Stimulated activated naive CD8-positive, alpha-beta T cell treated with anti-CD3 and anti-CD28 coated beads, Interleukin-15, Interleukin-2, amounts not matched to agents 100 U/mL and 50 U/mL, for 24 hours (primary cell): ENCODE measurements at regions not wholly inside any gene's neighbourhood (a gene's known extent, or its start where the extent isn't known, plus 50 kb on each side); places are given as distances from the start of the nearest gene placed in this dataset.
A peak's percentile ranks its signal among the peaks of the same experiment; 100 is the strongest.

Experiments
- ATAC-seq: fragments of 150-1000 bp; cut with Tn5 transposase; one replicate; pipeline ENCODE4 v1.10.0; 2021
- DNase-seq: peaks from one replicate; pipeline ENCODE4 v3.0.0; 2021

DNA sequence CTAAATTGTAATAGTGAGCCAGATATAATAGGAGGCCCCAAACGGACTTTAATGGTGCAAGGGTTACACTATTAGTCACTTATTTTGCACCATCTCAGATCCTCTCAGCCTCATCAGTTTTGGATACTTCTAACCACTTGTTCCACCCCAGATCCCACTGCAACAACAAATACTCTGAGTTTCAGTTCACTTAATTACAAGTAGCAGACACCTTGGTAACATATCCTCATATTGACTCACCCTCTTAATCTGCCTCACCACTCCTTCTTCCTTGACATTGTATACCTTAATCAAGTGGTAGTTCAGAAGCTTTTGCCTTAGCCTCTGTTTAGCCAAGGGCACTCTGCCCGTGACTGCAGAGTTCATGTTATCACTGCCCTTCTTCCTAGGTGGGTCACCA lies 256.1 kb upstream of the UBASH3B start:
- DNase-seq (no peak), ATAC-seq (peak; percentile 61)

DNA sequence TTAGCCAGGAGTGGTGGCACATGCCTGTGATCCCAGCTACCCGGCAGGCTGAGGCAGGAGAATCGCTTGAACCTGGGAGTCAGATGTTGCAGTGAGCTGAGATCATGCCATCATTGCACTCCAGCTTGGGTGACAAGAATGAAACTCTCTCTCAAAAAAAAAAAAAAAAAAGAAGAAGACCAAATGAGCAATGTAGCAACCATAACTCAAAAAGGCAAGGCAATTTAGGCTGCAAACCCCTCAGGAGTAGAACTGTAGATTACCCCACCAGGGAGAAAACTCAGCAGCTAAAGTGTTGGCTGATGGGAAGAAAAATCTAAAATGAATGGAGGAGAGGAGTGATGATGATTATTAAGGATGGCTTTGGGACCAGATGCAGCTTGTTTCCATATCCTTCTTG lies 256.7 kb upstream of the UBASH3B start:
- DNase-seq (no peak), ATAC-seq (no peak)

DNA sequence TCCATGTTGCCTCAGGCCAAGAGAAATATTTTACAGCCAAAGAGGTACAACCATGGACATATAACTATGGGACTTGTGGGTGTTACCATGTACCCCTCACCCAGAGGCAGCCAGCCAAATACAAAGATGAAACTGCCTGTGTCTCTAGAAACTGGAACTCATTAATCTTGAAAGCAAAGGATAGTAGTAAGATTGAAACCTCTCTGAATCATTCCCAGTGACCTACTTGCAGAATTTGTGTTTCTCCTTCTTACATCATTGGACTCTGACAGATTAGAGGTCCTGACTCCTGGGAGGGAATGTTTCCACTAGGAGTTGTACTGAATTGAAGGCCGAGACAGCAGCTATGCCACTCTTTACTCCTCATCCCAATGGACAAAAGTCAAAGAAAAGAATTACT lies 257.4 kb upstream of the UBASH3B start:
- DNase-seq: no peak
- peak; percentile 26 for ATAC-seq

DNA sequence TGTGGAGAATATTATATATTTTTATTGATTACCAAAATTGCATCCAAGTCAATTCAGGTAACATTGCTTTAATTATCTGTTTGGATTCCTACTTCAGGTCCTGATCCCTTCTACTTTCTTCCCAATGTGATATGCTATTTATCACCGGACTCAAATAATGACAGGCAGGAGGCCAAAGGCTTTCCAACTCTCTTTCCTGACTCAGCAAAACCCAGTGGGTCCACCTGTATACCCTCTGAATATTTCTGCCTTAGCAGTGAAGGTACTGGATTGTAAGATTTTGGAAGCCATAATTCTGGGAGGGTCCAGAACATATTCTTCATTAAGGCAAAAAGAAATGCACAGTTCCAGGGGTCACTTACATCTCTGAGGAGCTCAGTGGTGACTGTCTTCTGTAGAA lies 260.2 kb upstream of the UBASH3B start:
- ATAC-seq (no peak), DNase-seq (no peak)

DNA sequence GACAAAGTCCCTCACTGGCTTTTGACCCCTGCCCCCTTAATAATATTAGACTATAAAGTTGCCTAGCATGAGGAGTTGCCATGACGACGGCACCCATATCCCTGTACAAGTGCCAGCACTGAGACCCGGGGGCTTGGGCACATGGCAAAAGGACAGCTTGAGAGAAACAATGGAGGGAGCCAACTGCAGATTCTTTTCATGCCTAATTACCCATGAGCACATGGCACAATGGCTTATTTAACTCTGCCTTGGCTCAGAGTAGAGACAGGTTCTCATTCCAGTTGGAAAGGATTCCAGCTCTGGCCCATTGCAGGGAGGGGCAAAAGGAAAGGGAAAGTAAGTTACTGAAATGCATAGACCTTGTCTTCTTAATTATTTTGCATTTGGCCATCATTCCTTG lies 261.2 kb upstream of the UBASH3B start:
- no peak for ATAC-seq

DNA sequence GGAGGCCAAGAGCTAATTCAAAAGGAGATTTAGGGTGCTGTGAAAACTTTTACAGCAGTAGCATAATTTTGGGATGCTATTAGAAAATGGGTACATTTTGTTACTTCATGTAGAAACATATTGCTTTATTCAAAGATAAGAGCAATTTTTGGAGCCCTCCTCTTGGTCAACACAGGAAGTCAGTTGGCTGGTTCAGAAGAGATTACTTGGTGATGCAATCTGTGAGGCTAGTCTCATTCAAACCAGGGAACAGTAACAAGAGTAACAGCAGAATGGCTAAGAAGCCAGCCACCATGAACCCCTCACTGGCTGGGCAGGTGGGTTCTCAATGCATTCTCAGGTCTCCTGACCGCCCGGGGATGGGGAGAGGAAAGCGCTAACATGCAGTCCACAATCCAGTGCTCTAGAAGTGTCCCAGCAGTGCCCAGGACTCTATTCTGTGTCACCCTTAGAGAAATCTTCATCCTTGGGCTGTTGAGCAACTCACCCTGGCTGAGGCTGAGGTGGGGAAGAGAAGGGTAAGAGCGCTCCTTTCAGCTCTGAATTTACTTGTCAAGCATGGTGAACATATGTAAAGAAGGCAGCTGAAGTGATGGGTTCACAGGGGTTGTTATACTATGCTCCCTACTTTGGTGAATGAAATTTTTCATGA lies 262.2 kb upstream of the UBASH3B start:
- no peak for DNase-seq
- ATAC-seq: no peak

More for the DNA sequence above, 261.2 kb upstream of the UBASH3B start:
- DNase-seq: no peak

DNA sequence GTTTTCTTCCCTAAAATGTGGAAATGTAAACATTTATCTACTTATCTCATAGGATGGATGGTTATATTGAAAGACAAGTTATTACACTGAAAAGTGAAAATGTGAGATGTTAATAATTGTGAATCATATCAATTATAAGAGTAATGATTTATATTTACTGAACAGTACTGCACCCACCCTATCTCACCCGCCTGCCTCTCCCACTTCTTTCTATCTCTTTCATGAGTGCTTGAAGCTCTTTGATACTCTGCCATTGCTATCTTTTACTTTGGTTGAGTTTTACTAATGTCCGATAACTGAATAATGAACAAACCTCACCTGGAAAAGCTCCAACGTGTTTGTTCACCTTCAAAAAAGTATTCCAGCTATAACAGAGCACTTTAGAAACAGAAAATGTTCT lies 263.0 kb upstream of the UBASH3B start:
- no peak for ATAC-seq
- no peak for DNase-seq

DNA sequence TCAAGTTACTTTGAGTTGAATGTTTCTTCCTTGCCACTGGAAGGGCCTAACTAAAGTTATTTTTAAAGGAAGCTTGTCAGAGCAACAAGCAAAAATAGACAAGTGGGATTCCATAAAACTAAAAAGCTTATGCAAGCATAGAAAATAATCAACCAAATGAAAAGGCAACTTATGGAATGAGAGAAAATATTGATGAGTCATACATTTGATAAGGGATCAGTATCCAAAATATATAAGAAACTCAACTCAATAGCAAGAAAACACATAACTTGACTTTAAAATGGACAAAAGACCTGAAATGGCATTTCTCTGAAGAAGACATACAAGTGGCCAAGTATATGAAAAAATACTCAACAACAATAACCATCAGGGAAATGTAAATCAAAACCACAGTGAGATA lies 264.5 kb upstream of the UBASH3B start:
- ATAC-seq (no peak), DNase-seq (no peak)

DNA sequence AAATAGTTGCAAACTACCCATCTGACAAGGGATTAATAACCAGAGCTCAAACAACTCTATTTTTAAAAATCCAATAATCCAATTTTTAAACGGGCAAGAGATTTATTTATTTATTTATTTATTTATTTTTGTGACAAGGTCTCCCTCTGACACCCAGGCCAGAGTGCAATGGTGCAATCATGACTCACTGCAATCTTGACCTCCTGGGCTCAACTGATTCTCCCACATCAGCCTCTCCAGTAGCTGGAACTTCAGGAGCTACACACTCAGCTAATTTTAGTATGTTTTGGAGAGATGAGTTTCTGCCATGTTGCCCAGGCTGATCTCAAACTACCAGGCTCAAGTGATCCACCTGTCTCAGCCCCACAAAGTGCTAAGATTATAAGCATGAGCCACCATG lies 267.2 kb upstream of the BLID start:
- ATAC-seq: no peak

DNA sequence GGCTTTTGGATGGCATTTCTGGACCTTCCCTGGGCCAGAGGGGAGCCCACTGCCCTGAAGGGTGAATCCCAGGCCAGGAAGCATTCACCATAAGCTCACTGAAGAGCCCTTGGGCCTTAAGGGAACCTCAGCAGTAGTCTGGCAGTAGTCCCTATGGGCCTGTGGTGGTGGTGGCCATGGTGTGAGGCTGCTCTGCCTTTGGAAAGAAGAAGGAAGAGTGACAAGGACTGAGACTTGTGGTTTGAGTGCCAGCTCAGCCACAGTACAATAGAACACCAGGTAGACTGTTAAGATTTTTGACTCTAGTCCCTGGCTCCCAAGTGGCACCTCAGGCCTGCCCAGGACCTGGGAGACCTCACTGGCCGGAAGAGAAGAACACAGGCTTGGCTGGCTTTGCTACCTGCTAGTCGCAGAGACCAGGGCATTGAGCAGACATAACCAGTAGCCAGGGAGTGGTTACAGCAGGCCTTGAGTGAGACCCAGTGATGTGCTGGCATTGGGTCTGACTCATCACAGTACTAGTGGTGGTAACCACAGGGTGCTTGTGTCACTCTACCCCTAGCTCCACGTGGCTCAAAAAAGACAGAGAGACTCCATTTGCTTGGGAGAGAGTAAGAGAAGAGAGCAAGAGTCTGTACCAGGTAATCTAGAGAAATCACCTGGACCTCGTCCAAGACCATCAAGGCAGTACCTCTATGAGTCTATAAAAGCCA lies 259.8 kb upstream of the BLID start:
- DNase-seq (no peak), ATAC-seq (peak; percentile 61)

More for the DNA sequence above, 267.2 kb upstream of the BLID start:
- DNase-seq: no peak

DNA sequence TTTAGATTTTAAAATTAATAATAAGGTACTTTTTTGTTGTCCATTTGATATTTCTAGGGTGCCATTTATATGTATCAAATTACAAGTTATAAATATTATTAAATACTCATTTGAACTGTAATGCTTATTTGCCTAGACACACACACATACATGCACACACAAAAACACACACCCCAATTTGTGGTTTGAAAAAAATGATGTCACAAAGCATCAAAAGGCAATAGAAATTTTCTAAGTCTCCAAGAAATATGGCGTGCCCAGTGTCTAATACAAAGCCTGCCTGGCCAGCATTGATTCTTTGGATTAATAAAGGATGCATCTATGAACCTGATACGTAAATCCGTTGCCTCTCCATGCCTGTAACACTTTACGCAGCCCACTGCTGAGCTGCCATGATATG lies 252.8 kb upstream of the BLID start:
- ATAC-seq (no peak), DNase-seq (no peak)

DNA sequence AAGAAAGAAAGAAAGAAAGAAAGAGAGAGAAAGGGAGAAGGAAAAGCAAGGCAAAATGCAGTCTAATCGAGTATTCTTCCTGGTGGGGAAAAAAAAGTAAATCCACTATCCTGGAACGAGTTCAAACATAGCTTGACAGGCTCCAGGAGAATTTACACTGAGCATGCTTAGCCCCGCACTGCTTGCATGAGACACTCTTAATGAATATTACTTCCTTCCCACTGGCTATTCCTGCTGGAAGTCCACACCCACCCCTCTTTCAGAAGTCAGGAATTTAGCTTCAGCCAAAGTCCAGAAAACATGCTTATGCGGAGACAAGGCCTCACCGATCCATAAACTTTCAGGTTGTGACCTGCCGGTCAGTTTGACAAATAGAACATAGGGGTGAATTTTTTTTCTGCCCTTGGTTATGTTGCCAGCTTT lies 251.8 kb upstream of the BLID start:
- DNase-seq (no peak), ATAC-seq (no peak)

DNA sequence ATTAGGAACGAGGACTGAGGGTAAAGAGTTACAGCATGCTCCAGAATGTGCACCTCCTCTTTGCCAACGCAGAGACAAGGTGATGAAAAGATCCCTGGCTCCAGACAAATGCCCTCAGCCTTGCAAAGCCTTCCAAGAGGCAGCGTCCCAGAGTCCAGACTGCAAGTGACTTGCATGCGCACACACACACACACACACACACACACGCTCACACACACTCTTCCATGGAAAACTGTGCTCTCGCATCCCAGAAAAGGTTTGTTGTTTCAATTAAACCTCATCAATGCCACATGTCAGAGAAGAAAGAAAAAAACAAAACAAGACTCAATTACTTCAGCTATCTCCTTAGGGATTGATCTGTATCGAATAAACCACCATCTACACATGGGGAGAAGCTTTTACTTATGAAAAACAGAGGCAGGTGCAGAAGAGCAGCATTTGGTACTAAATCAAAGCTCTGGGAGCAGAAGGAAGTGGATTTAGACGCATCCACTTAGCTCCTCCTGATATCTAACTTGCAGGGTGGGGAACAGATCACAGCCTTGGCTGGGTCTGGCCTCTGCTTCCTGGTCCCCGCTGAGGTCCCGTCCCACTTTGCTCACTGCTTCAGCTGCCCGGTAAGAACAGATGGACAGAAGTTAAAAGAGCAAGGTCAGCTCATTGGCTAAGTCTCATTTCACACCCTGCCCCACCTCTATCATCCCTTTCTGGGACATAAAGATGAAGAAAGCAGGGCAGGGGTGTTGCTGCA lies 249.8 kb upstream of the BLID start:
- ATAC-seq (no peak), DNase-seq (no peak)

DNA sequence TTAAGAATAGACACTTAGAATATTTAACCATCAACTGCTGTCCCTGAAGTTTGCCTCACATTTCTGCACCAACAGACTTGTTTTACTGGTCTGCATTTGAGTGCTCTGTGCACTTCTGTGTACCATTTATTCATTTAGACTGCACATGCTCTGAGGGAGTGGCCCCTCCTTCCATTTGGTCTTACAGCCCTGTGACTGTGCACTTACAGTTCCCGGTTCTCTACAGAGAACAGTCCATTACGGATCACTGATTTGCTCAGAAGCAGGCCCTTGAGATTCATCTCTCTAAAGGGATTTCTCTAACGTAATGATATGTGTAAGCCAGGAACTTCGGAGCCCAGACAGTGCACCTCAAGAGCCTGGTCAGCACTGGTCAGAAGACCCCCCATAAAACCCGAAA lies 247.3 kb upstream of the BLID start:
- no peak for DNase-seq
- ATAC-seq: no peak

DNA sequence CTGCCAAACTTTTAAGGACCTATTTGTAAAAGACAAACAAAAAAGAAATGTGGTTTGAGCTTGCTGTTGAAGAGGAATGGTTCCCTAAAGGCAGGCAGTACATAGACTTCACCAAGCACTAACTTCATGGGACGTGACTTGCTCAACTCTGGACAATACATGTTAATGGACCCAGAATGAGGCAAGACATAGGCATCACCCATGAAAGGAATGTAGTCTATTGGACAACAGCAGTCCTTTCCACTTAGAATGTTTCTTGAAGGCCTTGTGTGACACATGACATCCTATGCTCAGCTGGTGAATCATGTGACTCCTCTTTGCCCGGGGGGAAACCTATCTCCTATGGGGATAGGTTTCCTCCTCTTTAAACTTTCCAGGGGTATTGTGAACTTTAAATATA lies 246.4 kb upstream of the BLID start:
- DNase-seq (no peak), ATAC-seq (no peak)

DNA sequence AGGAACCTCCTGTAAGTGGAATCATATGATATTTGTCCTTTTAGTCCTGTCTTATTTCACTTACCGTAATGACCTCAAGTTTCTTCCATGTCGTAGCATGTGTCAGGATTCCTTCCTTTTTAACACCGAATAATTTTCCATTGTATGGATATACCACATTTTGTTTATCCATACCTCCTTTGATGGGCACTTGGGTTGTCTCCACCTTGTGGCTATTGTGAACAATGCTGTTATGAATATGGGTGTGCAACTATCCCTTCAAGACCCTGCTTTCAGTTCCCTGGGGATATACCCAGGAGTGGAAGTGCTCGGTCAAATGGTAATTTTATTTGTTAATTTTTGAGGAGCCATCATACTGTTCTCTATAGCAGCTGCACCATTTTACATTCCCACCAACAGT lies 244.9 kb upstream of the BLID start:
- no peak for DNase-seq
- no peak for ATAC-seq

DNA sequence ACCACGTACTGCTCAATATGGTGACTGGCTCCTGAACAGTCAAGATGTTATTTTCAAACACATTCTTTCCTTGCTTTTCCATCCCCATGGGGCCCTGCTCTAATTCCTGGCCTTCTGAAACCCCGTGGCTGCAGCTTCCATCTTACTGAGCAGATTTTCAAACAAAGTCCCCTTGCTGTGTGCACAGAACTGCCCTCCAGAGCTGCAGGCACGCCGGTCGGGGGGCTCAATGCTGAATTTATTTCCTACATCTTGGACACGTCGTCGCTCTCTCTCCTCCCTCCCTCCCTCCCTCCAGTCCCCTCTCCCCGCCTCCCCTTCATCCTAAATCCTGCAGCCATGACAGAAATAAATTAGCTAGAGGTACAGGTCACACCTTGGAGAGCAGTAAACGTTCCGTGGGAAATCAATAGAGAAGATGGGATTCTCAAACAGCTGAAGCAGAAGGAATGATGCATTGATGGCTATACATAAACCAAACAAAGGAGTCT lies 243.1 kb upstream of the BLID start:
- DNase-seq (no peak), ATAC-seq (no peak)

DNA sequence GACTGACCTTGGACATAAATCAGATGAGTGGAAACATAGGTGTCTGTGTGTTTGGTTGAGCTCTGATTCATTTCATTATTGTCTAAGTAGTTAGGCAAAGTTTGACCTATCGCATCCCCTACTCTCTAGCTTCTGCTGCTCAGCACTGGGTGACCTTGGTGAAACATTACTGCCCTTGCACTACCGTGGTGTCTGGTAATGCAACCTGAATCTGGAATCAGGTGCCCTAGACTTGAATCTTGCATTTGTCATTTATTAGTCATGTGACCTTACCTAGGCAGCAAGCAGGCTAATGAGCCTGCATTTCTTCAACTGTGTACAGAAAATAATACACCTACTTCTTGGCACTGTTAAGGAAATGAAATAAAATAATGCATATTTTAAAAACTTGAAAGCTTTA lies 242.3 kb upstream of the BLID start:
- no peak for DNase-seq
- no peak for ATAC-seq

DNA sequence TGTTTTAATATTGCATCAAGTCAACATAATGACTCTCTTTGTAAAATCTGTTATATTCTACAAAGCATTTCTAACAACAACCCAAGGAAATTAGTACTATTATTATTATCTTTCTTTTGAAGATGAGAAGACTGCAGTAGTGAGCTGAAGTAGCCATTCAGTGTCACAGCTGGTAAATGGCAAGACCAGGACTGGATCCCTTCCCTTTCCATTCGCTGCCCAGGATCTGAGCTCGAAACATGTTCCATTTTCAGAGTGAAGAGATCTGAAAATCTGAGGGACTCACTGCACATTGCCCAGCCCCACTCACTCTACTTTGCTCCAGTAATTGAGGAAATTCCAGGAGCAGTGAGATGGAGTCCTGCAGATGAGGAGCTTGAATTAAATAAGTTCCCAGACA lies 240.0 kb upstream of the BLID start:
- no peak for DNase-seq
- ATAC-seq: no peak

DNA sequence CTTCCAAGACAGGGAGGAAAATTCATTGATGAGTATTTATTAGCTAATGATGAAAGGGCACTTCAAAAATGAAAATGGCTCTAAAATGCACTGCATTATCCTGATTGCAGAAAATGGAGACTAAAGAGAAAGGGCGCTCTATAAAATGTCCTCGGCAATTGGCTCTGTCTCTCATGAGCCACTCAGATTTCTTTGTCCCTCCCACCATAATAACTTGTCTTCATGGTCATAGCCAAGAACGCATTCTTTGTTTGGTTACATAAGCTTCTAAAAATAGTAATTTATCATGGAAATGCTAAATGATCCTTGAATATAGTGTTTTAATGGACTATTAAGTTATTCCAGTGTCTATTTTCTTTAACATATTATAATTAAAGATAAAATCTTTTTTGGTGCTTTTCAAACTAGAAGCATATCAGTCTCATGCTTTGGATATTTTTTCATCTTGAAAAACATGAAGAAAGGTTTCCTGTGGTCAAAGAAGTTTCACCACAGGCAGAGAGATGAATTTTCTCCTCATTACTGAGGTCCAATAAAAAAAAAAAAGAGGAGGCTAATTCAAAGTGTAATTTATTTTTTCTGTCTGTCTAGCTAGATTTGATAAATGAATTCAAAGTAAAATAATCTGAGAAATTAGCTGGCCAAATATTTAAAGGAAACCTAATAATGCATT lies 238.1 kb upstream of the BLID start:
- no peak for ATAC-seq

DNA sequence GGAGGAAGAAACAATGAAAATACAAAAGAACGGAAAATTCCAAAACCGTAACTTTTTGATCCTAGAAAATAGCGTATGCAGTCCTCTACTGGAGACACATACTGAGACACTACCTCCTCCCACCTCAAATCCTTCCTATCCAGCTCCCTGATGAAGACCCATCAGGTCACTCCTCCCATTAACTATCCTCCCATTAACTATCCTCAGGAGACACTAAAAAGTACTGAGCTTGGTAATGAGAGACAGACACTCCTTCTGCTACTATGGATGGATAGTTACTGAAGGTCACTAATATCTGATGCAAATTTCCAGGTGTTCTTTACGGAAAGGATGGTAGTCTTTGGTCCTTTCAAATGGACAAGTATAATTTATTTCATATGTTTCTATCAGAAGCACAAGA lies 237.5 kb upstream of the BLID start:
- ATAC-seq (no peak), DNase-seq (no peak)

More for the DNA sequence above, 238.1 kb upstream of the BLID start:
- no peak for DNase-seq

DNA sequence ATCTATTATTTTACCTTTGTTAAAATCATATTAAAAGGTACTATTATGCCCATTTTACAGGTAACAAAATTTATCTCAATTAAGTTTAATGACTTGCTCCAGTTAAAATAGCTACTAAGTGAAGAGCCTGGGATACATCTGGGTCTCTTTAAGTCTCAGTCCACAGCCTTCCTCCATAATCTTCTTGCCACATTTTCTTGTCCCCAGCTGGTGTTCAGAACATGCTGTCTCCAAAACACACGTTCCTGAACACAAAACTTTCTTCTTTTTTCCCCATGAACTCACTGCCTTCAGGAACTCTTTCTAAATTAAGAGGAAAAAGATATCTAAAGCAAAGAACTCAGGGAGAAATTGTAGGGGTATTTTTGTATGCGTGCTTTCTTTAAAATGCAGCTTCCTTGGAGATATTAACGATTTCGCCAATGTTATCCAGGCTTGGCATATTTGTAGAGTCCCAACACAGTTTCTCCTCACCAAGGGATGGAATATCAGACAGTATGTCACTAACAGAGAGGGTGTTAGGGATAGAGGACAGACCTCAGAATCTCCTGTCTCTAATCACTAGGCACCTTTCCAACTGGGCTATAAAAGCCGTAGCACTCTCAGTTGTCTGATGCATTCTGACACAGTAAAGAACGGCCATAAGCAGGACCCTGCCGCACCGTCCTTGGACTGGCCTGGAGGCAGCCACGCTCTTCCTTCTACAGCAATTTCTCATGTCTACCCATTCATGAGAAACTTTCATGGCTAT lies 232.8 kb upstream of the BLID start:
- DNase-seq (no peak), ATAC-seq (no peak)
